ENCODE measurements at regions not wholly inside any gene's neighbourhood (a gene's known extent, or its start where the extent isn't known, plus 50 kb on each side); places are given as distances from the start of the nearest gene placed in this dataset.

- Histone ChIP-seq H3K36me3 (ENCODE audit: control insufficient read depth, insufficient read depth, low read length) (no peaks in the 10 kb centered on the region), H3K27ac (ENCODE audit: low read length) (no peak overlapping the region), H3K4me1 (ENCODE audit: control insufficient read depth, insufficient read depth, low read length) (no peaks in the 10 kb centered on the region), H3K9me3 (ENCODE audit: control insufficient read depth, low read depth, low read length) (peaks cover 3% of the 10 kb centered on the region), H3K4me3 (ENCODE audit: low read length) (no peak overlapping the region), H3K27me3 (ENCODE audit: control insufficient read depth, insufficient read depth, low read length) (no peaks in the 10 kb centered on the region)
- WGBS (ENCODE audit: insufficient coverage, low lambda C conversion rate): no CpG with 5 or more reads among the region's 2 CpGs
- DNase-seq: no peak
These were observed 182.7 kb downstream of the TAF11L14 start for GRCh38 chr5:17816944-17817343.

GRCh38 chr5:17817990-17818389 is 183.7 kb downstream of the TAF11L14 start:
- Histone ChIP-seq H3K9me3 (ENCODE audit: control insufficient read depth, low read depth, low read length) (peaks cover 3% of the 10 kb centered on the region), H3K4me1 (ENCODE audit: control insufficient read depth, insufficient read depth, low read length) (no peaks in the 10 kb centered on the region), H3K27ac (ENCODE audit: low read length) (no peak overlapping the region), H3K36me3 (ENCODE audit: control insufficient read depth, insufficient read depth, low read length) (no peaks in the 10 kb centered on the region), H3K27me3 (ENCODE audit: control insufficient read depth, insufficient read depth, low read length) (no peaks in the 10 kb centered on the region), H3K4me3 (ENCODE audit: low read length) (no peak overlapping the region)
- DNase-seq: no peak

DNA sequence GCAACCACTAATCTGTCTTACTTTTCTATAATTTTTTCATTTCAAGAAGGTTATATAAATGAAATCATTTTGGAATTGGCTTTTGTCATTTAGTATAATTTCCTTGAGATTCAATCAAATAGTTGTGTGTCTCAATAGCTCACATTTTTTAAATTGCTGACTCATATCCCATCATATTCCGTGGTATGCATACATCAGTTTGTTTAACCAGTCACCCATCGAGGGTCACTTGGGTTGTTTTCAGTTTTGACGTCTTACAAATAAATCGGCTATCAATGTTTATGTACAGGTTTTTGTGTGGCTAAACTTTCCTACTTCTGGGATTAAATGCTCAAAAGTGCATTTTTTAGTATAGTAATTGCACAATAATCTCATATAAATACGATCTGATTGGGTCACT is 185.5 kb downstream of the TAF11L14 start:
- no peak for DNase-seq
- Histone ChIP-seq H3K9me3 (ENCODE audit: control insufficient read depth, low read depth, low read length) (peaks cover 3% of the 10 kb centered on the region), H3K36me3 (ENCODE audit: control insufficient read depth, insufficient read depth, low read length) (no peaks in the 10 kb centered on the region), H3K27me3 (ENCODE audit: control insufficient read depth, insufficient read depth, low read length) (no peaks in the 10 kb centered on the region), H3K4me3 (ENCODE audit: low read length) (no peak overlapping the region), H3K4me1 (ENCODE audit: control insufficient read depth, insufficient read depth, low read length) (no peaks in the 10 kb centered on the region), H3K27ac (ENCODE audit: low read length) (no peak overlapping the region)
- 86% methylated on average over 2 of the region's 5 CpGs for WGBS (ENCODE audit: insufficient coverage, low lambda C conversion rate)

DNA sequence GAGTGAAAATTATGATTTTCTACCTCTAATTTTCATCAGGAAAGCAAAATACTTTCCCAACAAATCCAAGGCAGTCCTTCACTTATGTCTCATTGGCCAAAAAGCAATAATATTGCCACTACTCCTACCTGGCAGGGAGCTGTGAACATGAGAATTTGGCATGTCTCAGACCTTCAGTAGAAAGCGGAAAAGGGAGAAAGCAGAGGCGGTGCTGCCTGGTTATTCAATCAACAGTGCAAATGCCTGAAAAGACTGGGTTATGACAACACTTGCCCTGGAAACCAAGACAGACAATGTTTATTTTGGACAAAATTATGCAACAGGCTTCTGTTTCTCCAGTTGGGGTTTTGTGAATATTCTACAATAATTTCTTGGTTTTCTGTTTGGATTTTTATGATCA is 194.4 kb downstream of the TAF11L14 start:
- Histone ChIP-seq H3K27me3 (ENCODE audit: control insufficient read depth, insufficient read depth, low read length) (no peaks in the 10 kb centered on the region), H3K27ac (ENCODE audit: low read length) (no peak overlapping the region), H3K4me3 (ENCODE audit: low read length) (no peak overlapping the region), H3K9me3 (ENCODE audit: control insufficient read depth, low read depth, low read length) (no peaks in the 10 kb centered on the region), H3K36me3 (ENCODE audit: control insufficient read depth, insufficient read depth, low read length) (no peaks in the 10 kb centered on the region), H3K4me1 (ENCODE audit: control insufficient read depth, insufficient read depth, low read length) (no peaks in the 10 kb centered on the region)
- DNase-seq: no peak
- no CpG with 5 or more reads among the region's 2 CpGs for WGBS (ENCODE audit: insufficient coverage, low lambda C conversion rate)

GRCh38 chr5:17829456-17829855 is 195.2 kb downstream of the TAF11L14 start:
- no peaks in the 10 kb centered on the region for H3K36me3 ChIP-seq (ENCODE audit: control insufficient read depth, insufficient read depth, low read length)

GRCh38 chr5:17831279-17831678 is 197.0 kb downstream of the TAF11L14 start:
- no peaks in the 10 kb centered on the region for H3K4me1 ChIP-seq (ENCODE audit: control insufficient read depth, insufficient read depth, low read length)
- H3K4me3 ChIP-seq (ENCODE audit: low read length): no peak overlapping the region
- H3K27me3 ChIP-seq (ENCODE audit: control insufficient read depth, insufficient read depth, low read length): no peaks in the 10 kb centered on the region
- no CpG with 5 or more reads among the region's 1 CpG for WGBS (ENCODE audit: insufficient coverage, low lambda C conversion rate)
- H3K27ac ChIP-seq (ENCODE audit: low read length): no peak overlapping the region
- H3K36me3 ChIP-seq (ENCODE audit: control insufficient read depth, insufficient read depth, low read length): no peaks in the 10 kb centered on the region
- no peaks in the 10 kb centered on the region for H3K9me3 ChIP-seq (ENCODE audit: control insufficient read depth, low read depth, low read length)
- no peak for DNase-seq

More at GRCh38 chr5:17829456-17829855, 195.2 kb downstream of the TAF11L14 start:
- no peaks in the 10 kb centered on the region for H3K9me3 ChIP-seq (ENCODE audit: control insufficient read depth, low read depth, low read length)
- no peaks in the 10 kb centered on the region for H3K4me1 ChIP-seq (ENCODE audit: control insufficient read depth, insufficient read depth, low read length)
- no peak overlapping the region for H3K27ac ChIP-seq (ENCODE audit: low read length)
- no peak for DNase-seq
- 40% methylated on average over 1 of the region's 3 CpGs for WGBS (ENCODE audit: insufficient coverage, low lambda C conversion rate)
- no peak overlapping the region for H3K4me3 ChIP-seq (ENCODE audit: low read length)
- H3K27me3 ChIP-seq (ENCODE audit: control insufficient read depth, insufficient read depth, low read length): no peaks in the 10 kb centered on the region

GRCh38 chr5:17832949-17833745 is 198.9 kb downstream of the TAF11L14 start:
- 65% methylated on average over 2 of the region's 5 CpGs for WGBS (ENCODE audit: insufficient coverage, low lambda C conversion rate)
- H3K9me3 ChIP-seq (ENCODE audit: control insufficient read depth, low read depth, low read length): no peaks in the 10 kb centered on the region
- no peak overlapping the region for H3K4me3 ChIP-seq (ENCODE audit: low read length)
- H3K27me3 ChIP-seq (ENCODE audit: control insufficient read depth, insufficient read depth, low read length): no peaks in the 10 kb centered on the region
- no peak overlapping the region for H3K27ac ChIP-seq (ENCODE audit: low read length)
- H3K4me1 ChIP-seq (ENCODE audit: control insufficient read depth, insufficient read depth, low read length): no peaks in the 10 kb centered on the region
- H3K36me3 ChIP-seq (ENCODE audit: control insufficient read depth, insufficient read depth, low read length): no peaks in the 10 kb centered on the region
- peak in 1 of 2 donors; percentile 3 for DNase-seq

DNA sequence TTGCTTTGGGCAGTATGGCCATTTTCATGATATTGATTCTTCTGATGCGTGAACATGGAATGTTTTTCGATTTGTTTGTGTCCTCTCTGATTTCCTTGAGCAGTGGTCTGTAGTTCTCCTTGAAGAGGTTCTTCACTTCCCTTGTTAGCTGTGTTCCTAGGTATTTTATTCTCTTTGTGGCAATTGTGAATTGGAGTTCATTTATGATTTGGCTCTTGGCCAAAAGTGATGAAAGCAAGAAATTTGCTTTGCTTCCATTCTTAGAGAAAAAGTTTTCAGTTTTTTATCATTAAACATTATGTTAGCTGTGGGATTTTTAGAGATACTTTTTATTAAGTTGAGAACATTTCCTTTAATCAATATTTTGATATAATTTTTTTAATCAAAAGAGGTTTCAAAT is 203.5 kb downstream of the TAF11L14 start:
- WGBS (ENCODE audit: insufficient coverage, low lambda C conversion rate): 94% methylated on average over 2 of the region's 2 CpGs
- Histone ChIP-seq H3K36me3 (ENCODE audit: control insufficient read depth, insufficient read depth, low read length) (no peaks in the 10 kb centered on the region), H3K27ac (ENCODE audit: low read length) (no peak overlapping the region), H3K27me3 (ENCODE audit: control insufficient read depth, insufficient read depth, low read length) (no peaks in the 10 kb centered on the region), H3K4me1 (ENCODE audit: control insufficient read depth, insufficient read depth, low read length) (no peaks in the 10 kb centered on the region), H3K4me3 (ENCODE audit: low read length) (no peak overlapping the region), H3K9me3 (ENCODE audit: control insufficient read depth, low read depth, low read length) (no peaks in the 10 kb centered on the region)
- no peak for DNase-seq

GRCh38 chr5:17838469-17838868 is 204.2 kb downstream of the TAF11L14 start:
- WGBS (ENCODE audit: insufficient coverage, low lambda C conversion rate): 17% methylated on average over 1 of the region's 3 CpGs
- Histone ChIP-seq H3K27ac (ENCODE audit: low read length) (no peak overlapping the region), H3K27me3 (ENCODE audit: control insufficient read depth, insufficient read depth, low read length) (no peaks in the 10 kb centered on the region), H3K4me3 (ENCODE audit: low read length) (no peak overlapping the region), H3K9me3 (ENCODE audit: control insufficient read depth, low read depth, low read length) (no peaks in the 10 kb centered on the region), H3K36me3 (ENCODE audit: control insufficient read depth, insufficient read depth, low read length) (no peaks in the 10 kb centered on the region), H3K4me1 (ENCODE audit: control insufficient read depth, insufficient read depth, low read length) (no peaks in the 10 kb centered on the region)
- DNase-seq: no peak

DNA sequence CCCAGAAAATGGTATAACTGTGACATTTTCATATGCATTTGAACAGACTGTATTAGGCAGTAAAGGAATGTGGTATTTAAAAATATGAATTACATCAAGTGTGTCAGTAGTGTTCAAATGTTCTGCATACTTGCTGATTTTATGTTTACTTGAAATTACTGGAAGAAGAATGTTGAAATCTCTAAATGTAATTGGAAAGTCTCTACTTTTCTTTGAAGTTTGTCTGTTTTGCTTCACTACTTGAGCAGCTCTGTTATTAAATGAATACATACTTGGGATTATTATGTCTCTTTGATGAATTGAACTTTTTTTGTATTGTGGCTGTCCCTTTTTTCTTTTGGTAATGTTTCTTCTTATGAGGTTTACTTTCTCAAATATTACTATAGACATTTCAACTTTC is 205.6 kb downstream of the TAF11L14 start:
- H3K27ac ChIP-seq (ENCODE audit: low read length): no peak overlapping the region
- H3K4me3 ChIP-seq (ENCODE audit: low read length): no peak overlapping the region
- no peaks in the 10 kb centered on the region for H3K9me3 ChIP-seq (ENCODE audit: control insufficient read depth, low read depth, low read length)
- no peaks in the 10 kb centered on the region for H3K36me3 ChIP-seq (ENCODE audit: control insufficient read depth, insufficient read depth, low read length)
- no peaks in the 10 kb centered on the region for H3K4me1 ChIP-seq (ENCODE audit: control insufficient read depth, insufficient read depth, low read length)
- no peaks in the 10 kb centered on the region for H3K27me3 ChIP-seq (ENCODE audit: control insufficient read depth, insufficient read depth, low read length)
- no peak for DNase-seq

DNA sequence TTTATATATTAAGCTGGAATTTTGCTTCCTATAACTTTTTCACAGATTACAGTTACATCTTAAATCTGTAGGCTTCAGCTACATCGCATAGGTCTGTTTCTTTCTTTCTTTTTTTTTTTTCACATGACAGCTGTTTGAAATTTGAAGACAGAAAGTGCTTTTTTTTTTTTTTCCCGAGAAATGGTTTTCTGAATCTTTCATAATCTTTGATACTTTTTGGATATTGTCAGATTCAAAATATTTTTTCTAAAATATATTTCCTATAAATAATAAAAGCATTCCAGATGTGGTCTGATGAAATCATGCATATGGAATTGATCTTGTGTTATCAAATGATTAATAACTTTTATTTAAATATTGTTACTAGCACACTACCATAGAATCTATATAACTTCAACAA is 212.2 kb downstream of the TAF11L14 start:
- no peak for DNase-seq
- Histone ChIP-seq H3K4me3 (ENCODE audit: low read length) (no peak overlapping the region), H3K9me3 (ENCODE audit: control insufficient read depth, low read depth, low read length) (peaks cover 2% of the 10 kb centered on the region), H3K4me1 (ENCODE audit: control insufficient read depth, insufficient read depth, low read length) (no peaks in the 10 kb centered on the region), H3K36me3 (ENCODE audit: control insufficient read depth, insufficient read depth, low read length) (no peaks in the 10 kb centered on the region), H3K27me3 (ENCODE audit: control insufficient read depth, insufficient read depth, low read length) (no peaks in the 10 kb centered on the region), H3K27ac (ENCODE audit: low read length) (no peak overlapping the region)
- WGBS (ENCODE audit: insufficient coverage, low lambda C conversion rate): 92% methylated on average over 2 of the region's 2 CpGs
